Neural progenitor cell (in vitro differentiated cells): ENCODE measurements at regions not wholly inside any gene's neighbourhood (a gene's known extent, or its start where the extent isn't known, plus 50 kb on each side); places are given as distances from the start of the nearest gene placed in this dataset.

ENCODE experiments used
- EZH2 ChIP-seq: fragments of 200-600 bp; sonication (generic); IDR thresholded peaks from 2 replicates; pipeline ENCODE4 v1.6.1; 2017; ENCODE audit warnings: antibody characterized with exemption, mild to moderate bottlenecking, moderate library complexity
- EZH2phosphoT487 ChIP-seq: fragments of 200-600 bp; sonication (generic); IDR thresholded peaks from 2 replicates; pipeline ENCODE4 v1.6.1; 2017; ENCODE audit warnings: antibody characterized with exemption
- TF ChIP-seq, protein P1 (sequence below): fragments of 200-600 bp; sonication (generic); IDR thresholded peaks from 2 replicates; pipeline ENCODE4 v1.5.1; 2017; ENCODE audit warnings: antibody characterized with exemption, mild to moderate bottlenecking

DNA sequence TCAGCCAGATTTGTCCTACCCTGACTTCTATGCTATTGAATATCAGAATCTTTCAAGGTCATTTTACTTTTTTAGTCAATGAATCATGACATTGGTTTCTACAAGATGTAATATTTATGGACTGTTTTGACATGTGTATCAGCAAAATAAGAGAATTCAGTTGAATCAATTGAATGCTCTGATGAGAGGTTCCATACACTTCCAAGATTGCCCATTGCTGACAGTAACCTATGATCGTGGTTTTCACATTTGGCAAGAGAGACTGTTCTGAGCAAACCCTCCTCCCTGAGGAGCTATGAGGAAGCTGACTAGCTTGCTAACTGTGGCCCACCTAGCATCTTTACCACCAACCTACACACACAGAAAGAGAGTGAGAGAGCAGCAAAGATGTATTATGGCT lies 56.7 kb upstream of the FST start:
- TF ChIP-seq EZH2phosphoT487 = no peak
- TF ChIP-seq, protein P1, sequence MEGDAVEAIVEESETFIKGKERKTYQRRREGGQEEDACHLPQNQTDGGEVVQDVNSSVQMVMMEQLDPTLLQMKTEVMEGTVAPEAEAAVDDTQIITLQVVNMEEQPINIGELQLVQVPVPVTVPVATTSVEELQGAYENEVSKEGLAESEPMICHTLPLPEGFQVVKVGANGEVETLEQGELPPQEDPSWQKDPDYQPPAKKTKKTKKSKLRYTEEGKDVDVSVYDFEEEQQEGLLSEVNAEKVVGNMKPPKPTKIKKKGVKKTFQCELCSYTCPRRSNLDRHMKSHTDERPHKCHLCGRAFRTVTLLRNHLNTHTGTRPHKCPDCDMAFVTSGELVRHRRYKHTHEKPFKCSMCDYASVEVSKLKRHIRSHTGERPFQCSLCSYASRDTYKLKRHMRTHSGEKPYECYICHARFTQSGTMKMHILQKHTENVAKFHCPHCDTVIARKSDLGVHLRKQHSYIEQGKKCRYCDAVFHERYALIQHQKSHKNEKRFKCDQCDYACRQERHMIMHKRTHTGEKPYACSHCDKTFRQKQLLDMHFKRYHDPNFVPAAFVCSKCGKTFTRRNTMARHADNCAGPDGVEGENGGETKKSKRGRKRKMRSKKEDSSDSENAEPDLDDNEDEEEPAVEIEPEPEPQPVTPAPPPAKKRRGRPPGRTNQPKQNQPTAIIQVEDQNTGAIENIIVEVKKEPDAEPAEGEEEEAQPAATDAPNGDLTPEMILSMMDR = no peak
- TF ChIP-seq EZH2 = no peak
